KMS-11 (cell line): ENCODE measurements at regions not wholly inside any gene's neighbourhood (a gene's known extent, or its start where the extent isn't known, plus 50 kb on each side); places are given as distances from the start of the nearest gene placed in this dataset.

Experiments
- H2AFZ ChIP-seq: fragments of 200-600 bp; sonication (generic); 2 replicates; pipeline ENCODE4 v1.6.1; 2016; ENCODE audit warnings: antibody characterized with exemption, mixed run types, low read depth
- H3K27ac ChIP-seq: fragments of 200-600 bp; sonication (generic); 2 replicates; pipeline ENCODE4 v1.6.1; 2016; ENCODE audit warnings: mild to moderate bottlenecking, mixed run types
- H3K27me3 ChIP-seq: fragments of 200-600 bp; sonication (generic); 2 replicates; pipeline ENCODE4 v1.6.1; 2017; ENCODE audit warnings: mild to moderate bottlenecking, low read depth, mixed run types, moderate library complexity; ENCODE audit not compliant: insufficient read depth
- H3K36me3 ChIP-seq: fragments of 200-600 bp; sonication (generic); 2 replicates; pipeline ENCODE4 v1.6.1; 2017; ENCODE audit warnings: mild to moderate bottlenecking, mixed run types; ENCODE audit not compliant: insufficient read depth
- H3K4me1 ChIP-seq: fragments of 200-600 bp; sonication (generic); 2 replicates; pipeline ENCODE4 v1.6.1; 2016; ENCODE audit warnings: mild to moderate bottlenecking, low read depth, mixed run types; ENCODE audit not compliant: poor library complexity, severe bottlenecking
- H3K4me2 ChIP-seq: fragments of 200-600 bp; sonication (generic); 2 replicates; pipeline ENCODE4 v1.7.0; 2016; ENCODE audit warnings: mild to moderate bottlenecking, mixed run types
- H3K4me3 ChIP-seq: fragments of 200-600 bp; sonication (generic); IDR thresholded peaks from 2 replicates; pipeline ENCODE4 v1.6.1; 2017; ENCODE audit warnings: low read depth, low read length, mixed read lengths; ENCODE audit not compliant: insufficient read depth
- H3K79me2 ChIP-seq: fragments of 200-600 bp; sonication (generic); 2 replicates; pipeline ENCODE4 v1.6.1; 2016; ENCODE audit warnings: low read depth, mixed run types; ENCODE audit not compliant: insufficient read depth
- H3K9ac ChIP-seq: fragments of 200-600 bp; sonication (generic); 2 replicates; pipeline ENCODE4 v1.6.1; 2016; ENCODE audit warnings: mild to moderate bottlenecking, mixed run types
- H4K20me1 ChIP-seq: fragments of 200-600 bp; sonication (generic); 2 replicates; pipeline ENCODE4 v1.6.1; 2016; ENCODE audit warnings: mild to moderate bottlenecking, mixed run types; ENCODE audit not compliant: insufficient read depth
- CTCF ChIP-seq: fragments of 200-600 bp; sonication (generic); conservative IDR thresholded peaks from 2 replicates; pipeline ENCODE4 v1.6.1; 2017; ENCODE audit warnings: low read depth, mild to moderate bottlenecking, antibody characterized with exemption, low read length, moderate library complexity, mixed read lengths

- H3K36me3 ChIP-seq: no peaks in the 10 kb centered on the region
- no peaks in the 10 kb centered on the region for H3K27me3 ChIP-seq
- H2AFZ ChIP-seq: no peak overlapping the region
- no peak overlapping the region for H3K4me2 ChIP-seq
- no peak overlapping the region for H3K4me3 ChIP-seq
- H3K4me1 ChIP-seq: no peaks in the 10 kb centered on the region
- H4K20me1 ChIP-seq: no peaks in the 10 kb centered on the region
- H3K27ac ChIP-seq: no peak overlapping the region
- no peak overlapping the region for H3K9ac ChIP-seq
- no peaks in the 10 kb centered on the region for H3K79me2 ChIP-seq
- TF ChIP-seq CTCF: no peak
Measured at GRCh38 chrX:121932688-121933087, 885.3 kb downstream of the GLUD2 start.

- Histone ChIP-seq H3K27me3 (no peaks in the 10 kb centered on the region), H3K79me2 (no peaks in the 10 kb centered on the region), H3K4me3 (no peak overlapping the region), H4K20me1 (no peaks in the 10 kb centered on the region), H3K36me3 (no peaks in the 10 kb centered on the region), H3K27ac (no peak overlapping the region), H3K4me2 (no peak overlapping the region), H2AFZ (no peak overlapping the region), H3K4me1 (no peaks in the 10 kb centered on the region), H3K9ac (no peak overlapping the region)
- TF ChIP-seq CTCF: no peak
Measured at GRCh38 chrX:121949041-121949760, 901.8 kb downstream of the GLUD2 start.

- Histone ChIP-seq H4K20me1 (no peaks in the 10 kb centered on the region), H3K4me1 (no peaks in the 10 kb centered on the region), H3K4me3 (no peak overlapping the region), H2AFZ (no peak overlapping the region), H3K27ac (no peak overlapping the region), H3K36me3 (no peaks in the 10 kb centered on the region), H3K9ac (no peak overlapping the region), H3K79me2 (no peaks in the 10 kb centered on the region), H3K27me3 (no peaks in the 10 kb centered on the region), H3K4me2 (no peak overlapping the region)
- TF ChIP-seq CTCF: no peak
Measured at GRCh38 chrX:121958886-121959285, 911.5 kb downstream of the GLUD2 start.

- Histone ChIP-seq H3K79me2 (no peaks in the 10 kb centered on the region), H3K9ac (no peak overlapping the region), H3K27me3 (no peaks in the 10 kb centered on the region), H3K27ac (no peak overlapping the region), H3K4me1 (no peaks in the 10 kb centered on the region), H3K4me3 (no peak overlapping the region), H2AFZ (no peak overlapping the region), H3K4me2 (no peak overlapping the region), H4K20me1 (no peaks in the 10 kb centered on the region), H3K36me3 (no peaks in the 10 kb centered on the region)
- no peak for TF ChIP-seq CTCF
Measured at GRCh38 chrX:121975671-121976070, 928.3 kb downstream of the GLUD2 start.
